ENCODE measurements at regions not wholly inside any gene's neighbourhood (a gene's known extent, or its start where the extent isn't known, plus 50 kb on each side); places are given as distances from the start of the nearest gene placed in this dataset.

DNA sequence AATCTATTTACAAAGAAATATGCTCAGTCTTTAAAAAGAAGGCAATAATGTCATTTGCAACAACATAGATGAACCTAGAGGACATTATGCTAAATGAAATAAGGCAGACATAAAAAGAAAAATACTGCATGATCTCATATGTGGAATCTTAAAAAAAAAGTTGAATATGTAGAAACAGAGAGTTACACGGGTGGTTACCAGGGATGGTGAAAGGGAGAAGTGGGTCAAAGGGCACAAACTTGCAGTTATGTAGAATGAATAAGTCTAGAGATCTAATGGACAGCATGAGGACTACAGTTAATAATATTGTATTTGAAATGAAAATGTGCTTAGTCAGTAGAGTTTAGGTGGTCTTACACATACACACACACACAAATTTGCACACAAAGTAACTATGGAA lies 88.2 kb upstream of the CCDC71L start:
- CTCF ChIA-PET = interaction anchor here (0.9 to 1.0 kb wide), 3 partner anchors 12 to 31 kb away, joined by 3 to 4 read pairs (median 3); no protein-coding TSS in a partner anchor
- Histone ChIP-seq H3K4me1 (ENCODE audit: control insufficient read depth, insufficient read depth, low read length) (no peaks in the 10 kb centered on the region), H3K9me3 (ENCODE audit: control insufficient read depth, insufficient read depth, low read depth, low read length) (no peaks in the 10 kb centered on the region), H3K4me3 (ENCODE audit: low read depth, low read length) (no peak overlapping the region), H3K36me3 (ENCODE audit: control insufficient read depth in 2 of 2, insufficient read depth in 1 of 2, low read length in 2 of 2) (no peaks in the 10 kb centered on the region), H3K27ac (ENCODE audit: extremely low read depth, low read depth, low read length) (no peak overlapping the region)
- TF ChIP-seq ZNF138 (tag by site-specific recombination; IDR thresholded peaks at IDR 0.05; ENCODE audit: borderline replicate concordance) = no peak
- TF ChIP-seq, protein P1, sequence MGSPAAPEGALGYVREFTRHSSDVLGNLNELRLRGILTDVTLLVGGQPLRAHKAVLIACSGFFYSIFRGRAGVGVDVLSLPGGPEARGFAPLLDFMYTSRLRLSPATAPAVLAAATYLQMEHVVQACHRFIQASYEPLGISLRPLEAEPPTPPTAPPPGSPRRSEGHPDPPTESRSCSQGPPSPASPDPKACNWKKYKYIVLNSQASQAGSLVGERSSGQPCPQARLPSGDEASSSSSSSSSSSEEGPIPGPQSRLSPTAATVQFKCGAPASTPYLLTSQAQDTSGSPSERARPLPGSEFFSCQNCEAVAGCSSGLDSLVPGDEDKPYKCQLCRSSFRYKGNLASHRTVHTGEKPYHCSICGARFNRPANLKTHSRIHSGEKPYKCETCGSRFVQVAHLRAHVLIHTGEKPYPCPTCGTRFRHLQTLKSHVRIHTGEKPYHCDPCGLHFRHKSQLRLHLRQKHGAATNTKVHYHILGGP (tag by site-specific recombination; IDR thresholded peaks at IDR 0.05) = no peak
- TF ChIP-seq ZNF585B (tag by site-specific recombination; IDR thresholded peaks at IDR 0.05) = no peak
- no peak for TF ChIP-seq ZBTB7A (tag by site-specific recombination; IDR thresholded peaks at IDR 0.05; ENCODE audit: low read depth)
- TF ChIP-seq ZNF354C (tag by site-specific recombination; IDR thresholded peaks at IDR 0.05; ENCODE audit: borderline replicate concordance, low read depth) = no peak
- TF ChIP-seq ZNF146 (tag by site-specific recombination; IDR thresholded peaks at IDR 0.05) = no peak
- no peak for TF ChIP-seq ZFP37 (tag by site-specific recombination; IDR thresholded peaks at IDR 0.05)
- no peak for TF ChIP-seq PRDM1 (tag by site-specific recombination; IDR thresholded peaks at IDR 0.05)
- TF ChIP-seq ZNF555 (tag by site-specific recombination; conservative IDR thresholded peaks at IDR 0.05) = no peak
- TF ChIP-seq ZNF394 (tag by site-specific recombination; IDR thresholded peaks at IDR 0.05; ENCODE audit: borderline replicate concordance) = no peak
- no peak for TF ChIP-seq ZNF19 (tag by site-specific recombination; IDR thresholded peaks at IDR 0.05; ENCODE audit: low read depth)
- no peak for TF ChIP-seq ZNF624 (tag by site-specific recombination; IDR thresholded peaks at IDR 0.05)
- no peak for TF ChIP-seq TCF7L2 (IDR thresholded peaks at IDR 0.05; ENCODE audit: borderline replicate concordance, low read depth, low read length)
- no peak for TF ChIP-seq MYNN (tag by site-specific recombination; IDR thresholded peaks at IDR 0.05; ENCODE audit: borderline replicate concordance)
- TF ChIP-seq TRIM28 (IDR thresholded peaks at IDR 0.05; ENCODE audit: borderline replicate concordance, low read length) = no peak
- POLR2A ChIA-PET = no interaction called here

DNA sequence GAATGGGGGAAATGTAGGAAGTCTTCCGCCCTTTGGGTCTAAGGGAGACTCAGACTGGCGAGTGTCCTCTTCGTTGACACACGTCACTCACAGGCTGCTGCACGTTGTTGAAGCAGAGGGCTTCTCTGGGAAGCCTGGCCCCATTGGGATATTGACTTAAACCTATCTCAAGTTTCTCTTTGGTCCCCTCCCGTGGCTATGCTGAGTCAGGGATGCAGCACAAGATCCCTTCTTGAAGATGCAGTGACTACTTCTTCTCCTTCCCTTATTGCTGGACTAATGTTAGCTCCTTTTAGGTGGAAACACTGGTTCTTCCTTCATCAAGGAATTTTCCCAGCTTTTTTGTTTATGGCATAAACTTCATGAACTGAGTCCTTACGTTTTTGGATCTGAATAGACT lies 89.8 kb upstream of the CCDC71L start:
- Histone ChIP-seq H3K4me3 (ENCODE audit: low read depth, low read length) (no peak overlapping the region), H3K9me3 (ENCODE audit: control insufficient read depth, insufficient read depth, low read depth, low read length) (no peaks in the 10 kb centered on the region), H3K27ac (ENCODE audit: extremely low read depth, low read depth, low read length) (no peak overlapping the region), H3K4me1 (ENCODE audit: control insufficient read depth, insufficient read depth, low read length) (no peaks in the 10 kb centered on the region), H3K36me3 (ENCODE audit: control insufficient read depth in 2 of 2, insufficient read depth in 1 of 2, low read length in 2 of 2) (no peaks in the 10 kb centered on the region)
- POLR2A ChIA-PET = no interaction called here
- CTCF ChIA-PET = no interaction called here
- TF ChIP-seq ZNF585B (tag by site-specific recombination; IDR thresholded peaks at IDR 0.05) (no peak), ZNF670 (tag by site-specific recombination; IDR thresholded peaks at IDR 0.05; ENCODE audit: low read depth) (no peak), HOXD13 (CRISPR knock-in tag; IDR thresholded peaks at IDR 0.05; ENCODE audit: borderline replicate concordance) (no peak), ZIC2 (tag by site-specific recombination; IDR thresholded peaks at IDR 0.05) (no peak), ZNF558 (tag by site-specific recombination; IDR thresholded peaks at IDR 0.05) (no peak)
- TF ChIP-seq, protein P2, sequence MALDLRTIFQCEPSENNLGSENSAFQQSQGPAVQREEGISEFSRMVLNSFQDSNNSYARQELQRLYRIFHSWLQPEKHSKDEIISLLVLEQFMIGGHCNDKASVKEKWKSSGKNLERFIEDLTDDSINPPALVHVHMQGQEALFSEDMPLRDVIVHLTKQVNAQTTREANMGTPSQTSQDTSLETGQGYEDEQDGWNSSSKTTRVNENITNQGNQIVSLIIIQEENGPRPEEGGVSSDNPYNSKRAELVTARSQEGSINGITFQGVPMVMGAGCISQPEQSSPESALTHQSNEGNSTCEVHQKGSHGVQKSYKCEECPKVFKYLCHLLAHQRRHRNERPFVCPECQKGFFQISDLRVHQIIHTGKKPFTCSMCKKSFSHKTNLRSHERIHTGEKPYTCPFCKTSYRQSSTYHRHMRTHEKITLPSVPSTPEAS (tag by site-specific recombination; IDR thresholded peaks at IDR 0.05) = no peak

DNA sequence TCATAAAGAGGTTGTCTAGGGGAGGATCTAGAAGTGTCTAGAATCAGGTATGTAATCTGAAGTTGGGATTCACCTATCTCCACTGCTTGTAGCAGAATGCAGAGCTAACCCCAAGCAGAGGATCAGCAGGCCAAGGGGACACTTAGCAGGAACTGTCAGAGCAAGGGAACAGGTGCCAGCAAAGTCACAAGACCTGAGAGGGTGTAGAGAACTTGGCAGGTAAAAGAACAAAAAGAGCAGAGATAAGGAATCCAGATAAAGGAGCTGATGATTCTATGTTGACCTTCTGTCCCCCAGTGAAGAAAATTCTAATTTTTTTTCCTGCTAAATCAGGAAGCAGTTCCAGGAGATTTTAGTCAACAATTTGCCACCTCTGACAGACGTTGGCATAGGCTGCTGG lies 91.4 kb upstream of the CCDC71L start:
- ChIA-PET POLR2A (no interaction called here), CTCF (interaction anchor here (0.6 to 1.0 kb wide), 2 partner anchors 92 to 398 kb away, joined by 3 to 5 read pairs; partner anchors contain the start of gene CCDC71L)
- no peaks in the 10 kb centered on the region for H3K9me3 ChIP-seq (ENCODE audit: control insufficient read depth, insufficient read depth, low read depth, low read length)
- no peak overlapping the region for H3K27ac ChIP-seq (ENCODE audit: extremely low read depth, low read depth, low read length)
- H3K4me3 ChIP-seq (ENCODE audit: low read depth, low read length) = no peak overlapping the region
- H3K4me1 ChIP-seq (ENCODE audit: control insufficient read depth, insufficient read depth, low read length) = no peaks in the 10 kb centered on the region
- no peaks in the 10 kb centered on the region for H3K36me3 ChIP-seq (ENCODE audit: control insufficient read depth in 2 of 2, insufficient read depth in 1 of 2, low read length in 2 of 2)
- no peak for TF ChIP-seq ZNF514 (tag by site-specific recombination; IDR thresholded peaks at IDR 0.05)
- no peak for TF ChIP-seq ZNF391 (tag by site-specific recombination; IDR thresholded peaks at IDR 0.05; ENCODE audit: borderline replicate concordance, low read depth)
- TF ChIP-seq, protein P3, sequence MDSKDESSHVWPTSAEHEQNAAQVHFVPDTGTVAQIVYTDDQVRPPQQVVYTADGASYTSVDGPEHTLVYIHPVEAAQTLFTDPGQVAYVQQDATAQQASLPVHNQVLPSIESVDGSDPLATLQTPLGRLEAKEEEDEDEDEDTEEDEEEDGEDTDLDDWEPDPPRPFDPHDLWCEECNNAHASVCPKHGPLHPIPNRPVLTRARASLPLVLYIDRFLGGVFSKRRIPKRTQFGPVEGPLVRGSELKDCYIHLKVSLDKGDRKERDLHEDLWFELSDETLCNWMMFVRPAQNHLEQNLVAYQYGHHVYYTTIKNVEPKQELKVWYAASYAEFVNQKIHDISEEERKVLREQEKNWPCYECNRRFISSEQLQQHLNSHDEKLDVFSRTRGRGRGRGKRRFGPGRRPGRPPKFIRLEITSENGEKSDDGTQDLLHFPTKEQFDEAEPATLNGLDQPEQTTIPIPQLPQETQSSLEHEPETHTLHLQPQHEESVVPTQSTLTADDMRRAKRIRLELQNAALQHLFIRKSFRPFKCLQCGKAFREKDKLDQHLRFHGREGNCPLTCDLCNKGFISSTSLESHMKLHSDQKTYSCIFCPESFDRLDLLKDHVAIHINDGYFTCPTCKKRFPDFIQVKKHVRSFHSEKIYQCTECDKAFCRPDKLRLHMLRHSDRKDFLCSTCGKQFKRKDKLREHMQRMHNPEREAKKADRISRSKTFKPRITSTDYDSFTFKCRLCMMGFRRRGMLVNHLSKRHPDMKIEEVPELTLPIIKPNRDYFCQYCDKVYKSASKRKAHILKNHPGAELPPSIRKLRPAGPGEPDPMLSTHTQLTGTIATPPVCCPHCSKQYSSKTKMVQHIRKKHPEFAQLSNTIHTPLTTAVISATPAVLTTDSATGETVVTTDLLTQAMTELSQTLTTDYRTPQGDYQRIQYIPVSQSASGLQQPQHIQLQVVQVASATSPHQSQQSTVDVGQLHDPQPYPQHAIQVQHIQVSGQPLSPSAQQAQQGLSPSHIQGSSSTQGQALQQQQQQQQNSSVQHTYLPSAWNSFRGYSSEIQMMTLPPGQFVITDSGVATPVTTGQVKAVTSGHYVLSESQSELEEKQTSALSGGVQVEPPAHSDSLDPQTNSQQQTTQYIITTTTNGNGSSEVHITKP (tag by site-specific recombination; IDR thresholded peaks at IDR 0.05) = no peak
- TF ChIP-seq ZNF133 (tag by site-specific recombination; IDR thresholded peaks at IDR 0.05) = no peak
- no peak for TF ChIP-seq ZNF76 (tag by site-specific recombination; IDR thresholded peaks at IDR 0.05; ENCODE audit: borderline replicate concordance, low read depth)
- no peak for TF ChIP-seq ZNF776 (tag by site-specific recombination; IDR thresholded peaks at IDR 0.05; ENCODE audit: borderline replicate concordance)
- TF ChIP-seq ZNF623 (tag by site-specific recombination; IDR thresholded peaks at IDR 0.05) = no peak
- TF ChIP-seq SETDB1 (IDR thresholded peaks at IDR 0.05; ENCODE audit: insufficient read length, low read length) = no peak
- no peak for TF ChIP-seq IKZF3 (tag by site-specific recombination; IDR thresholded peaks at IDR 0.05)
